Erythroblast (primary cell): ENCODE measurements at regions not wholly inside any gene's neighbourhood (a gene's known extent, or its start where the extent isn't known, plus 50 kb on each side); places are given as distances from the start of the nearest gene placed in this dataset.

ENCODE experiments used
- GATA1 ChIP-seq: IDR thresholded peaks from 2 replicates; pipeline ENCODE4 v1.6.1; 2011; ENCODE audit warnings: low read depth, mild to moderate bottlenecking, control low read depth, low read length, moderate library complexity
- POLR2A ChIP-seq: IDR thresholded peaks from 2 replicates; pipeline ENCODE4 v1.6.1; 2011; ENCODE audit warnings: mild to moderate bottlenecking, low read length

DNA sequence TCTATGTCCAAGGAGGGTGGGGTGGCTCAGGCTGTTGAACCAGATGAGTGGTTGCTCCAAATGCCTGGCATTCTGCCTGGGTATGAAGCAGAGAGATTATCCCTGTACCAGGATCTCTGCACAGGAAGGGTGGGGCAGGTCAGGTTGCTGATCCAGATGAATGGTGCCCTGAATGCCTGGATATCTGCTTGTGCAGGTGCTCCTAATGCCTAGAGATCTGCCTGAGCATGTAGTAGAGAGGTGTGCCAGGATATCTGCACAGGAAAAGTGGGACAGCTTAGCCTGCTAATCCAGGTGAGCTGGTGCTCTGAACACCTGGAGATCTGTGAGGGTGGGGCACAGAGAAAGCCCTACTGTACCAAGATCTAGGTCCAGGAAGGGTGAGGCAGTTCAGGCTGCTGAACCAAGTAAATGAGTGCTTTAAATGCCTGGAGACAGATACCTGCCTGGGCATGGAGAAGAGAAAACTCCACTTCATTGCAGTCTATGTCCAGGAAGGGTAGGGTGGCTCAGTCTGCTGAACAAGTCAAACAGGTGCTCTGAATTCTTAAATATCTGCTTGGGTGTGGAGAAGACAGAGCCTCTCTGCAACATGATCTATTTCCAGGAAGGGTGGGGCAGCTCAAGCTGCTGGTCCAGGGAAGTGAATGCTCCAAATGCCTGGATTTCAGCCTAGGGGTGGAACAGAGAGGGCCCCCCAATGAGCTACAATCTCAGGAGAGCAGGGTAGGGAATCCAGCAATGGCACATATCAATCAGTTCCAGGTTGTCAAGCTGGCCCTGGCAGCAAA lies 189.4 kb upstream of the DMRTA1 start:
- TF ChIP-seq POLR2A: no peak
- TF ChIP-seq GATA1: no peak
